ENCODE measurements at regions not wholly inside any gene's neighbourhood (a gene's known extent, or its start where the extent isn't known, plus 50 kb on each side); places are given as distances from the start of the nearest gene placed in this dataset.

GRCh38 chr3:144557515-144557914 lies 585.9 kb downstream of the DIPK2A start:
- no peak for DNase-seq
- Mint-ChIP-seq H3K4me1 (ENCODE audit: low read depth, unreplicated experiment) (no peaks in the 10 kb centered on the region), H3K27me3 (ENCODE audit: unreplicated experiment) (no peaks in the 10 kb centered on the region), H3K36me3 (ENCODE audit: unreplicated experiment) (no peaks in the 10 kb centered on the region), H3K27ac (ENCODE audit: unreplicated experiment) (no peak overlapping the region), H3K9me3 (ENCODE audit: unreplicated experiment) (no peaks in the 10 kb centered on the region), H3K4me3 (ENCODE audit: unreplicated experiment) (no peak overlapping the region)
- TF ChIP-seq, protein P1, sequence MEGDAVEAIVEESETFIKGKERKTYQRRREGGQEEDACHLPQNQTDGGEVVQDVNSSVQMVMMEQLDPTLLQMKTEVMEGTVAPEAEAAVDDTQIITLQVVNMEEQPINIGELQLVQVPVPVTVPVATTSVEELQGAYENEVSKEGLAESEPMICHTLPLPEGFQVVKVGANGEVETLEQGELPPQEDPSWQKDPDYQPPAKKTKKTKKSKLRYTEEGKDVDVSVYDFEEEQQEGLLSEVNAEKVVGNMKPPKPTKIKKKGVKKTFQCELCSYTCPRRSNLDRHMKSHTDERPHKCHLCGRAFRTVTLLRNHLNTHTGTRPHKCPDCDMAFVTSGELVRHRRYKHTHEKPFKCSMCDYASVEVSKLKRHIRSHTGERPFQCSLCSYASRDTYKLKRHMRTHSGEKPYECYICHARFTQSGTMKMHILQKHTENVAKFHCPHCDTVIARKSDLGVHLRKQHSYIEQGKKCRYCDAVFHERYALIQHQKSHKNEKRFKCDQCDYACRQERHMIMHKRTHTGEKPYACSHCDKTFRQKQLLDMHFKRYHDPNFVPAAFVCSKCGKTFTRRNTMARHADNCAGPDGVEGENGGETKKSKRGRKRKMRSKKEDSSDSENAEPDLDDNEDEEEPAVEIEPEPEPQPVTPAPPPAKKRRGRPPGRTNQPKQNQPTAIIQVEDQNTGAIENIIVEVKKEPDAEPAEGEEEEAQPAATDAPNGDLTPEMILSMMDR (IDR thresholded peaks at IDR 0.05; ENCODE audit: partially characterized antibody, unreplicated experiment) = no peak

DNA sequence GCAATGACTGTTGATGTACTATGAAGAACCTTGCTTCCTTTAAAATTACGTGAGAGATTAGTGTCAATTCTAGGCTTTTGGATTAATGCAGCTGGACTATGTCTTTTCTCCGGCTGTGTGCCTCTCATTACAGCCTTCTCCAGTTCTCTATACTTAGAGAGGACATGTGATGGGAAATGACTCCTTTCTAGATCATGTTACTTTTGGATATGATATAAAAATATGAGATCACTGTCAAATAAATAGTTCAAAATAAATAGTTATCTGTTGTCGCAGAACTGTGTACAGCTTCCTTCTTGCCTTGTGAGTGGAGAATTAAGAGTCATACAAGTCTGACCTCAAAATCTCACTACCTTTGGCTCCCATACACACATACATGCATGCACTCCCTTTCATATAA lies 592.4 kb downstream of the DIPK2A start:
- Mint-ChIP-seq H3K36me3 (ENCODE audit: unreplicated experiment) (no peaks in the 10 kb centered on the region), H3K27ac (ENCODE audit: unreplicated experiment) (no peak overlapping the region), H3K9me3 (ENCODE audit: unreplicated experiment) (no peaks in the 10 kb centered on the region), H3K4me1 (ENCODE audit: low read depth, unreplicated experiment) (no peaks in the 10 kb centered on the region), H3K27me3 (ENCODE audit: unreplicated experiment) (no peaks in the 10 kb centered on the region), H3K4me3 (ENCODE audit: unreplicated experiment) (no peak overlapping the region)
- DNase-seq = no peak
- TF ChIP-seq, protein P1 (IDR thresholded peaks at IDR 0.05; ENCODE audit: partially characterized antibody, unreplicated experiment) = no peak

DNA sequence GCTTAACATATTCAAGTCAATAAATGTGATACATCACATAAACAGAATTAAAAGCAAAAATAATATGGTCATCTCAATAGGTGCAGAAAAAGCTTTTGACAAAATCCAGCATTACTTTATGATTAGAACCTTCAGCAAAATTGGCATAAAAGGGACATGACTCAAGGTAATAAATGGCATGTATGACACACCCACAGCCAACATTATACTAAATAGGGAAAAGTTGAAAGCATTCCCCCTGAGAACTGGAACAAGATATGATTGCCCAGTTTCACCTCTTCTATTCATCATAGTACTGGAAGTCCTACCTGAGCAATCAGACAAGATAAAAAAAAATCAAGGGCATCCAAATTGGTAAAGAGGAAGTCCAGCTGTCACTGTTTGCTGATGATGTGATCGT lies 594.7 kb downstream of the DIPK2A start:
- H3K4me3 Mint-ChIP-seq (ENCODE audit: unreplicated experiment) = no peak overlapping the region
- H3K27ac Mint-ChIP-seq (ENCODE audit: unreplicated experiment) = no peak overlapping the region
- no peaks in the 10 kb centered on the region for H3K27me3 Mint-ChIP-seq (ENCODE audit: unreplicated experiment)
- no peaks in the 10 kb centered on the region for H3K4me1 Mint-ChIP-seq (ENCODE audit: low read depth, unreplicated experiment)
- DNase-seq = no peak
- H3K36me3 Mint-ChIP-seq (ENCODE audit: unreplicated experiment) = no peaks in the 10 kb centered on the region
- TF ChIP-seq, protein P1 (IDR thresholded peaks at IDR 0.05; ENCODE audit: partially characterized antibody, unreplicated experiment) = no peak
- no peaks in the 10 kb centered on the region for H3K9me3 Mint-ChIP-seq (ENCODE audit: unreplicated experiment)

GRCh38 chr3:144569651-144570050 lies 598.0 kb downstream of the DIPK2A start:
- no peak overlapping the region for H3K4me3 Mint-ChIP-seq (ENCODE audit: unreplicated experiment)
- H3K27me3 Mint-ChIP-seq (ENCODE audit: unreplicated experiment) = no peaks in the 10 kb centered on the region
- no peaks in the 10 kb centered on the region for H3K4me1 Mint-ChIP-seq (ENCODE audit: low read depth, unreplicated experiment)
- TF ChIP-seq, protein P1 (IDR thresholded peaks at IDR 0.05; ENCODE audit: partially characterized antibody, unreplicated experiment) = no peak
- DNase-seq = no peak
- no peaks in the 10 kb centered on the region for H3K9me3 Mint-ChIP-seq (ENCODE audit: unreplicated experiment)
- no peaks in the 10 kb centered on the region for H3K36me3 Mint-ChIP-seq (ENCODE audit: unreplicated experiment)
- no peak overlapping the region for H3K27ac Mint-ChIP-seq (ENCODE audit: unreplicated experiment)

- Mint-ChIP-seq H3K36me3 (ENCODE audit: unreplicated experiment) (no peaks in the 10 kb centered on the region), H3K27ac (ENCODE audit: unreplicated experiment) (no peak overlapping the region), H3K9me3 (ENCODE audit: unreplicated experiment) (no peaks in the 10 kb centered on the region), H3K4me3 (ENCODE audit: unreplicated experiment) (no peak overlapping the region), H3K27me3 (ENCODE audit: unreplicated experiment) (no peaks in the 10 kb centered on the region), H3K4me1 (ENCODE audit: low read depth, unreplicated experiment) (no peaks in the 10 kb centered on the region)
- DNase-seq = no peak
- TF ChIP-seq, protein P1 (IDR thresholded peaks at IDR 0.05; ENCODE audit: partially characterized antibody, unreplicated experiment) = no peak
Observed at GRCh38 chr3:144583871-144584270, 612.2 kb downstream of the DIPK2A start.

All from glutamatergic neuron (in vitro differentiated cells).